HL-60 (cell line): ENCODE measurements at regions not wholly inside any gene's neighbourhood (a gene's known extent, or its start where the extent isn't known, plus 50 kb on each side); places are given as distances from the start of the nearest gene placed in this dataset.

Experiments used
- CTCF ChIP-seq: IDR thresholded peaks from one replicate; pipeline ENCODE4 v1.5.1; 2011; ENCODE audit warnings: low read length, control low read depth, inconsistent platforms; ENCODE audit not compliant: insufficient read depth
- GABPA ChIP-seq: IDR thresholded peaks from 2 replicates; pipeline ENCODE4 v1.6.1; 2012; ENCODE audit warnings: low read depth
- POLR2AphosphoS5 ChIP-seq: IDR thresholded peaks from 2 replicates; pipeline ENCODE4 v1.6.1; 2012; ENCODE audit warnings: low read depth
- REST ChIP-seq: IDR thresholded peaks from 2 replicates; pipeline ENCODE4 v1.6.1; 2012; ENCODE audit warnings: low read depth; ENCODE audit not compliant: insufficient replicate concordance
- SPI1 ChIP-seq: IDR thresholded peaks from 2 replicates; pipeline ENCODE4 v1.6.1; 2012; ENCODE audit warnings: low read depth, mild to moderate bottlenecking, borderline replicate concordance

GRCh38 chr6:163759542-163759941 lies 345.0 kb downstream of the QKI start:
- TF ChIP-seq CTCF: no peak
- TF ChIP-seq POLR2AphosphoS5: no peak
- no peak for TF ChIP-seq GABPA
- TF ChIP-seq SPI1: no peak
- TF ChIP-seq REST: no peak
